Kidney (tissue), 13 donors: ENCODE measurements at regions not wholly inside any gene's neighbourhood (a gene's known extent, or its start where the extent isn't known, plus 50 kb on each side); places are given as distances from the start of the nearest gene placed in this dataset.
A peak's percentile ranks its signal among the peaks of the same experiment; 100 is the strongest.

Source experiments
- DNase-seq, 5 donors: peaks; one replicate each; pipeline ENCODE4 v3.0.0-alpha.2; 2013 to 2020
- FAIRE-seq: peaks from 2 replicates; lab custom pipeline; 2012; peaks lifted over from hg19 to GRCh38; lab: Jason Lieb, UNC
- H3K27ac ChIP-seq, 2 donors: one replicate each; pipeline ENCODE4 v1.7.0; 2013; ENCODE audit warnings: low read depth in 2 of 2, low read length in 2 of 2, inconsistent platforms in 1 of 2
- H3K27me3 ChIP-seq: one replicate; pipeline ENCODE4 v1.7.1; 2013; ENCODE audit warnings: low read length, inconsistent platforms; ENCODE audit not compliant: control insufficient read depth, insufficient read depth
- H3K36me3 ChIP-seq, 3 donors: one replicate each; pipeline versions ENCODE4 v1.7.0 to v1.7.1; 2013; ENCODE audit warnings: low read length in 3 of 3, control low read depth in 1 of 3, inconsistent platforms in 1 of 3; ENCODE audit not compliant: insufficient read depth in 3 of 3, control insufficient read depth in 2 of 3
- H3K4me1 ChIP-seq, 3 donors: one replicate each; pipeline versions ENCODE4 v1.7.0 to v1.7.1; 2013; ENCODE audit warnings: low read length in 3 of 3, inconsistent platforms in 1 of 3, low read depth in 1 of 3; ENCODE audit not compliant: control insufficient read depth in 2 of 3, insufficient read depth in 2 of 3
- H3K4me3 ChIP-seq, 3 donors: one replicate each; pipeline versions ENCODE4 v1.7.0 to v1.8.1; 2013; ENCODE audit warnings: low read length in 3 of 3, control low read depth in 1 of 3, inconsistent platforms in 1 of 3
- H3K9ac ChIP-seq, 3 donors: one replicate each; pipeline versions ENCODE4 v1.7.0 to v1.7.1; 2013; ENCODE audit warnings: low read length in 3 of 3, control low read depth in 1 of 3, inconsistent platforms in 1 of 3
- H3K9me3 ChIP-seq, 3 donors: one replicate each; pipeline versions ENCODE4 v1.7.0 to v1.7.1; 2013; ENCODE audit warnings: low read length in 3 of 3, control low read depth in 1 of 3, inconsistent platforms in 1 of 3; ENCODE audit not compliant: control insufficient read depth in 2 of 3, insufficient read depth in 1 of 3
- CTCF ChIP-seq: IDR thresholded peaks from 3 replicates; pipeline ENCODE4 v1.5.1; 2012; ENCODE audit warnings: mild to moderate bottlenecking, moderate library complexity, borderline replicate concordance; ENCODE audit not compliant: insufficient read depth; ENCODE audit errors: extremely low read depth
- intact Hi-C: fragments of 100-400 bp; cut with DNase I; formaldehyde crosslinking; loops from one replicate; pipeline ENCODE4 v1.11.1; 2022
- donor health status: control.
- donor health status: control.
- donor health status: control.
- donor health status: control.
- donor health status: control.
- donor health status: DM: yes; HTN: yes; CAD: no.
- donor health status: Normal renal cell carcinoma (clear cell type).

- intact Hi-C loops = no loop called here
- Histone ChIP-seq H3K27ac (no peak overlapping the region), H3K36me3 (no peaks in the 10 kb centered on the region), H3K27me3 (no peaks in the 10 kb centered on the region), H3K4me3 (no peak overlapping the region), H3K9me3 (no peaks in the 10 kb centered on the region), H3K9ac (no peak overlapping the region), H3K4me1 (no peaks in the 10 kb centered on the region)
- no peak for TF ChIP-seq CTCF
- FAIRE-seq (no peak), DNase-seq (peak in 1 of 5 donors; percentile 7)
Measured at GRCh38 chr2:4828682-4829374, 863.4 kb upstream of the SOX11 start.

- Histone ChIP-seq H3K9me3 (no peaks in the 10 kb centered on the region), H3K4me1 (no peaks in the 10 kb centered on the region), H3K27me3 (no peaks in the 10 kb centered on the region), H3K4me3 (no peak overlapping the region), H3K9ac (no peak overlapping the region), H3K27ac (no peak overlapping the region), H3K36me3 (no peaks in the 10 kb centered on the region)
- FAIRE-seq (no peak), DNase-seq (peak in 1 of 5 donors; percentile 51)
- intact Hi-C loops = no loop called here
- TF ChIP-seq CTCF = no peak
Measured at GRCh38 chr2:4831751-4832150, 860.4 kb upstream of the SOX11 start.

GRCh38 chr2:4832642-4833041 is 859.5 kb upstream of the SOX11 start:
- intact Hi-C loops = no loop called here
- FAIRE-seq (no peak), DNase-seq (no peak)
- H3K27me3 ChIP-seq = no peaks in the 10 kb centered on the region
- no peaks in the 10 kb centered on the region for H3K36me3 ChIP-seq
- H3K4me3 ChIP-seq = no peak overlapping the region
- no peak overlapping the region for H3K27ac ChIP-seq
- no peaks in the 10 kb centered on the region for H3K9me3 ChIP-seq
- TF ChIP-seq CTCF = no peak
- no peak overlapping the region for H3K9ac ChIP-seq
- no peaks in the 10 kb centered on the region for H3K4me1 ChIP-seq

- DNase-seq (no peak), FAIRE-seq (no peak)
- intact Hi-C loops = no loop called here
- Histone ChIP-seq H3K27ac (no peak overlapping the region), H3K9ac (no peak overlapping the region), H3K4me3 (no peak overlapping the region), H3K4me1 (no peaks in the 10 kb centered on the region), H3K36me3 (no peaks in the 10 kb centered on the region), H3K27me3 (no peaks in the 10 kb centered on the region), H3K9me3 (no peaks in the 10 kb centered on the region)
- no peak for TF ChIP-seq CTCF
Measured at GRCh38 chr2:4838626-4839025, 853.6 kb upstream of the SOX11 start.
